ENCODE measurements at regions not wholly inside any gene's neighbourhood (a gene's known extent, or its start where the extent isn't known, plus 50 kb on each side); places are given as distances from the start of the nearest gene placed in this dataset.
"Not testable (repeated sequence)": the region's sequence is repeated elsewhere in the genome, so short reads cannot be mapped to it uniquely, and the experiment has no call there.

GRCh38 chr11:116030697-116031331, 526.6 kb upstream of the CADM1 start:
- H3K27ac ChIP-seq: no peak overlapping the region
- no peak for TF ChIP-seq CTCF (conservative IDR thresholded peaks at IDR 0.05; ENCODE audit: low read depth)
- DNase-seq (ENCODE audit: low spot score): no peak
- ChIA-PET CTCF (no interaction called here), POLR2A (ENCODE audit: low non-redundant PET) (no interaction called here)

- DNase-seq (ENCODE audit: low spot score); POLR2A ChIA-PET (ENCODE audit: low non-redundant PET); H3K27ac ChIP-seq; CTCF ChIA-PET: not testable (repeated sequence)
These were observed 524.3 kb upstream of the CADM1 start for GRCh38 chr11:116028506-116028905.

- TF ChIP-seq CTCF (conservative IDR thresholded peaks at IDR 0.05; ENCODE audit: low read depth): no peak
- DNase-seq (ENCODE audit: low spot score): no peak
- CTCF ChIA-PET: no interaction called here
- no peak overlapping the region for H3K27ac ChIP-seq
- POLR2A ChIA-PET (ENCODE audit: low non-redundant PET): no interaction called here
These were observed 495.2 kb upstream of the CADM1 start for GRCh38 chr11:115999437-115999836.

- POLR2A ChIA-PET (ENCODE audit: low non-redundant PET): no interaction called here
- no peak for TF ChIP-seq CTCF (conservative IDR thresholded peaks at IDR 0.05; ENCODE audit: low read depth)
- no peak overlapping the region for H3K27ac ChIP-seq
- DNase-seq (ENCODE audit: low spot score): no peak
- CTCF ChIA-PET: no interaction called here
These were observed 492.6 kb upstream of the CADM1 start for GRCh38 chr11:115996808-115997188.

GRCh38 chr11:115996125-115996807, 492.1 kb upstream of the CADM1 start:
- H3K27ac ChIP-seq: no peak overlapping the region
- ChIA-PET CTCF (no interaction called here), POLR2A (ENCODE audit: low non-redundant PET) (no interaction called here)
- TF ChIP-seq CTCF (conservative IDR thresholded peaks at IDR 0.05; ENCODE audit: low read depth): no peak
- DNase-seq (ENCODE audit: low spot score): no peak

- CTCF ChIA-PET: no interaction called here
- DNase-seq (ENCODE audit: low spot score): no peak
- POLR2A ChIA-PET (ENCODE audit: low non-redundant PET): no interaction called here
- no peak for TF ChIP-seq CTCF (conservative IDR thresholded peaks at IDR 0.05; ENCODE audit: low read depth)
- H3K27ac ChIP-seq: no peak overlapping the region
These were observed 489.4 kb upstream of the CADM1 start for GRCh38 chr11:115993590-115993989.

- POLR2A ChIA-PET (ENCODE audit: low non-redundant PET): no interaction called here
- DNase-seq (ENCODE audit: low spot score): no peak
These were observed 485.8 kb upstream of the CADM1 start for GRCh38 chr11:115990004-115990447.

More at GRCh38 chr11:115990004-115990447, 485.8 kb upstream of the CADM1 start:
- no peak for TF ChIP-seq CTCF (conservative IDR thresholded peaks at IDR 0.05; ENCODE audit: low read depth)
- no peak overlapping the region for H3K27ac ChIP-seq
- CTCF ChIA-PET: interaction anchor here (0.6 to 0.7 kb wide), 2 partner anchors 280 to 1631 kb away, joined by 3 to 6 read pairs; no protein-coding TSS in a partner anchor
